ENCODE measurements at regions not wholly inside any gene's neighbourhood (a gene's known extent, or its start where the extent isn't known, plus 50 kb on each side); places are given as distances from the start of the nearest gene placed in this dataset.

- no peaks in the 10 kb centered on the region for H3K27me3 Mint-ChIP-seq (ENCODE audit: low read depth)
- no peak overlapping the region for H3K4me3 Mint-ChIP-seq
- no peaks in the 10 kb centered on the region for H3K36me3 Mint-ChIP-seq (ENCODE audit: low read depth)
- TF ChIP-seq CTCF (IDR thresholded peaks at IDR 0.05; ENCODE audit: unreplicated experiment in 3 of 3) = no peak
- H3K27ac Mint-ChIP-seq = peak overlapping the region in 1 of 3 experiments; percentile 44
- H3K4me1 Mint-ChIP-seq = peaks cover 14% of the 10 kb centered on the region
- peaks cover 3% of the 10 kb centered on the region for H3K9me3 Mint-ChIP-seq
These were observed 59.7 kb upstream of the PGRMC2 start for GRCh38 chr4:128347175-128347868.

DNA sequence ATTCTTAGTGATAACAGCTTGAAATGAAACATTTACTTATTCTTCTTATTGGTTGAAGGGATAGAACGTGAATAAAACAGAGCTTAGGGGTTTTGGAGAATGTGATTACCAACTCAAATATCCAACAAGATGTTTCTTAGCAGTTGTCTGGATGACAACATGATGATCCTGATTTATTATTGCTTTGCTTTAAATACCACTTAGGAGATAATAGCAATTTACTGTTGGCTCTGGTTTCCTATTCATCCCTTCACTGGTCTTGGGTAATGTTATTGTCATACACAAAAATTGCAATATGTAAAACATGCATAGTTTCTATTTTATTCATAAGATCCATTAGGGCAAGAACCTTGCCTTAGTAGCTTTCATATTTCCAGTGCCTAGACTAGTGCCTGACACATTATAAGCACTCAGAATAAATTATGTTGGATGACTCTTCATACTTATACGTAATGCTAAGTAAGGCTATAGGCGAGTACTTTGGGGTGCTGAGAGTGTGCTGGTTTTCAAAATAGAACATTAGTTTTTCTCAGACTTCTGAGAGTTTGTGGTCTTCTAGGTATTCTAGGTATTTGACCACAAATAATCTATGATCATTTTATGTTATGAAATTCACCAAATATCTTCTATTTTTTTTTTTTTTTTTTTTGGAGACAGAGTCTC is 58.6 kb upstream of the PGRMC2 start:
- no peak for TF ChIP-seq CTCF (IDR thresholded peaks at IDR 0.05; ENCODE audit: unreplicated experiment in 3 of 3)
- no peaks in the 10 kb centered on the region for H3K27me3 Mint-ChIP-seq (ENCODE audit: low read depth)
- no peak overlapping the region for H3K27ac Mint-ChIP-seq
- H3K36me3 Mint-ChIP-seq (ENCODE audit: low read depth) = no peaks in the 10 kb centered on the region
- peaks cover 3% of the 10 kb centered on the region for H3K9me3 Mint-ChIP-seq
- H3K4me3 Mint-ChIP-seq = no peak overlapping the region
- H3K4me1 Mint-ChIP-seq = peaks cover 14% of the 10 kb centered on the region

DNA sequence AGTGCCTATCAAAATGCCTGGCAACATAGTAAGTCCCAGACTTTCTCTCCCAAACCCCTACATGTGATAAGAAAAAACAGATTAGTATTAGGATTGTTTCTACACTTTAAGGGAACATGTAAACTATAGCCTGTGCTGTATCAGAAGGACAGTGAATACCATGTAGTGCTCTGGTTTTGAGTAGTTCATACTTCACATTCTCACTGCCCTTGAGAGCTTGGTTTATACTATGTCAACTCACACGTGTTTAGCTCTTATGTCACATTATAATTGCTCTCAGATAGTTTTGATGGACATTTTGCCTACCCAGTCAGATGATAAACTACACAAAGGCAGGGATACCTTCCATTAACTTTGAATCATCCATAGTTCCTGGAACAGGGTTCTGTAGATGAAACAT is 58.0 kb upstream of the PGRMC2 start:
- no peak overlapping the region for H3K4me3 Mint-ChIP-seq
- H3K4me1 Mint-ChIP-seq = peaks cover 14% of the 10 kb centered on the region
- no peaks in the 10 kb centered on the region for H3K36me3 Mint-ChIP-seq (ENCODE audit: low read depth)
- TF ChIP-seq CTCF (IDR thresholded peaks at IDR 0.05; ENCODE audit: unreplicated experiment in 3 of 3) = no peak
- no peak overlapping the region for H3K27ac Mint-ChIP-seq
- no peaks in the 10 kb centered on the region for H3K27me3 Mint-ChIP-seq (ENCODE audit: low read depth)
- H3K9me3 Mint-ChIP-seq = peaks cover 3% of the 10 kb centered on the region

- H3K9me3 Mint-ChIP-seq = peaks cover 3% of the 10 kb centered on the region
- peaks cover 4% of the 10 kb centered on the region for H3K4me1 Mint-ChIP-seq
- no peak overlapping the region for H3K27ac Mint-ChIP-seq
- H3K4me3 Mint-ChIP-seq = no peak overlapping the region
- H3K27me3 Mint-ChIP-seq (ENCODE audit: low read depth) = no peaks in the 10 kb centered on the region
- no peaks in the 10 kb centered on the region for H3K36me3 Mint-ChIP-seq (ENCODE audit: low read depth)
- TF ChIP-seq CTCF (IDR thresholded peaks at IDR 0.05; ENCODE audit: unreplicated experiment in 3 of 3) = no peak
These were observed 55.1 kb upstream of the PGRMC2 start for GRCh38 chr4:128342762-128343161.

DNA sequence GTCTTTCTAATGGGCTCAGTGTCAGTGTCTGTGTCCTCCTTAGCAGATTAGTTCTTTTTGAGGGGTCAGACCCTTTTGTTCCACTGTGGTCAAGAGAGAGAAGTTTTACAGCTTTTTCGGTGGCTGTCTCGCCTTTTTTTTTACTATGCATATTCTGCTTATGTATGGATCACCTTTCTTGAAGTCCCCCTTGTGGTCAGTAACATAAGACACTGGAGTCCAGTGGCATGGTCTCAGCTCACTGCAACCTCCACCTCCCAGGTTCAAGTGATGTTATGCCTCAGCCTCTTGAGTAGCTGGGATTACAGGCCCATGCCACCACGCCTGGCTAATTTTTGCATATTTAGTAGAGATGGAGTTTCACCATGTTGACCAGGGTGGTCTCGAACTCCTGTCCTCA is 54.0 kb upstream of the PGRMC2 start:
- no peaks in the 10 kb centered on the region for H3K4me1 Mint-ChIP-seq
- H3K9me3 Mint-ChIP-seq = no peaks in the 10 kb centered on the region
- no peaks in the 10 kb centered on the region for H3K27me3 Mint-ChIP-seq (ENCODE audit: low read depth)
- H3K4me3 Mint-ChIP-seq = no peak overlapping the region
- H3K36me3 Mint-ChIP-seq (ENCODE audit: low read depth) = no peaks in the 10 kb centered on the region
- no peak for TF ChIP-seq CTCF (IDR thresholded peaks at IDR 0.05; ENCODE audit: unreplicated experiment in 3 of 3)
- no peak overlapping the region for H3K27ac Mint-ChIP-seq
